ENCODE measurements at regions not wholly inside any gene's neighbourhood (a gene's known extent, or its start where the extent isn't known, plus 50 kb on each side); places are given as distances from the start of the nearest gene placed in this dataset.

DNA sequence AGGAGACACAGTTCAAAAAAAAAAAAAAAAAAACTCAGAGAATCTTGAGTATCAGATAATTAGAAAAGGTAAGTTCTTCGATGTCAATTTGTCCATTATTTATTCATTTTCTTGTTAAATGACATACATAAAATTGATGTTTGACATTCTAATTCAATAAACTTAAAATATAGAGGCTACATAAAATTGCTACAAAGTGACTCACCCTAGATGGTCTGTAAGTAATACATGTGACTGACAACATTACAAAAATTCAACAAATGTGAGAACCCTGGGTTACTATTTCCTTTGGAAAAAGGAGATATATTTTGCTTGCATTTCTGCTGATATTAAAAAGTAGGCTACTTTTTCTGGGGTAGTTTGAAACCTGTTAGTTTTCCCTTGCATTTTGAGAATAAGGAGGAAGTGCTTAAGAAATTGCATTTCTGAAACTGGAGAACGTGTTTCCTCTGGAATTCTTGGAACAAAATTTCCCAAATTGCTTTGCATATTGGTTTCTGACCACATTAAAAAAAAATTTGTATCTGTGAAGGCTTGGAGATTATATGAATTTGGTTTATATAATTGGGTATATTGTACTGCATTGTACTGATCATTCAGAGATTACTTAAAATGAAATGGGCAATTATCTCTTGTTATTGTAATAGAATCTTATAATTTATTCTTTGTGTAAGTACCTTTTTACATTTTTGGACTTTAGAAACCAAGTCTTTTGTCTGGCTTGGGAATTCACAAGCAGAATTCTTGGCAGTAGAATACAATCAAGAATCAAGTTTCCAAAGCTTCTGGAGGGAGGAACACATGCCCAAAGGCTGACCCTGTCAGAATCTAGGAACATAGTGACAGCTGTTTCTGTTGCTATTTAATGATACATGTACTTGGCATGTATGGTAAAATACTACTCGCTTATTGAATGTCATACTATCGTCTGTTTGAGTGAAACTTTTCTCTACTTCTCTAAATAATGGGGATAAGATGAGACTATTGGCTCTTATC, 106.1 kb downstream of the DSEL start:
- Mint-ChIP-seq H3K27ac (no peak overlapping the region), H3K9me3 (no peaks in the 10 kb centered on the region), H3K4me1 (no peaks in the 10 kb centered on the region), H3K36me3 (ENCODE audit: low read depth) (no peaks in the 10 kb centered on the region), H3K27me3 (ENCODE audit: insufficient read depth) (no peaks in the 10 kb centered on the region), H3K4me3 (no peak overlapping the region)
- TF ChIP-seq, protein P1, sequence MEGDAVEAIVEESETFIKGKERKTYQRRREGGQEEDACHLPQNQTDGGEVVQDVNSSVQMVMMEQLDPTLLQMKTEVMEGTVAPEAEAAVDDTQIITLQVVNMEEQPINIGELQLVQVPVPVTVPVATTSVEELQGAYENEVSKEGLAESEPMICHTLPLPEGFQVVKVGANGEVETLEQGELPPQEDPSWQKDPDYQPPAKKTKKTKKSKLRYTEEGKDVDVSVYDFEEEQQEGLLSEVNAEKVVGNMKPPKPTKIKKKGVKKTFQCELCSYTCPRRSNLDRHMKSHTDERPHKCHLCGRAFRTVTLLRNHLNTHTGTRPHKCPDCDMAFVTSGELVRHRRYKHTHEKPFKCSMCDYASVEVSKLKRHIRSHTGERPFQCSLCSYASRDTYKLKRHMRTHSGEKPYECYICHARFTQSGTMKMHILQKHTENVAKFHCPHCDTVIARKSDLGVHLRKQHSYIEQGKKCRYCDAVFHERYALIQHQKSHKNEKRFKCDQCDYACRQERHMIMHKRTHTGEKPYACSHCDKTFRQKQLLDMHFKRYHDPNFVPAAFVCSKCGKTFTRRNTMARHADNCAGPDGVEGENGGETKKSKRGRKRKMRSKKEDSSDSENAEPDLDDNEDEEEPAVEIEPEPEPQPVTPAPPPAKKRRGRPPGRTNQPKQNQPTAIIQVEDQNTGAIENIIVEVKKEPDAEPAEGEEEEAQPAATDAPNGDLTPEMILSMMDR (conservative IDR thresholded peaks at IDR 0.05), result no peak
- Histone ChIP-seq H3K9me3 (ENCODE audit: control insufficient read depth, low read length) (no peaks in the 10 kb centered on the region), H3K4me3 (ENCODE audit: low read length) (no peak overlapping the region), H3K9ac (ENCODE audit: extremely low read depth, low read length, poor library complexity, severe bottlenecking) (no peak overlapping the region), H3K27ac (ENCODE audit: low read depth, low read length) (no peak overlapping the region), H3K4me1 (ENCODE audit: control insufficient read depth, insufficient read depth, low read length) (no peaks in the 10 kb centered on the region), H3K27me3 (ENCODE audit: control insufficient read depth, insufficient read depth, low read length, poor library complexity, severe bottlenecking) (no peaks in the 10 kb centered on the region), H3K36me3 (ENCODE audit: control insufficient read depth, insufficient read depth, low read length) (no peaks in the 10 kb centered on the region)
- 85 to 100% methylated on average over 1 to 3 of the region's 4 CpGs for WGBS, 2 experiments (ENCODE audit: insufficient coverage in 1 of 2, insufficient read length in 1 of 2)
- DNase-seq, result no peak

DNA sequence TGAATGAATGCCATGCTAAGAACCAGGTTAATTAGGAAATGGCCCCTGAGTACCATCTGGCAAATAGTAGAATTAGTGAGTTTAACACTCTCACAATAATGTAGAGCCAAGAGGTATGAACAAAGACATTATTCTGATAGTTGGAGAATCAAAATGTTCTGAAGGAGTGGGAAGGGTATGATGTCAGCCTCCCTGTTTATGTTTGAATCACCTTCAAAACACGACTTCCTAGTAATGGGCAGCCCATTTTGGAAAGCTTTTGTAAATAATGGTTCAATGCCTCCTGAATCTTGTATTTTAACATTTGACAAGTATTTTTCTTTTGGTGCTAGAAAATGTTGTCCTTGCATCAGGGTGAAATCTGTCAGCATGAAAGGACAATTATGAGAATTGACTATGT, 108.3 kb downstream of the DSEL start:
- no peak overlapping the region for H3K27ac ChIP-seq (ENCODE audit: low read depth, low read length)
- H3K9ac ChIP-seq (ENCODE audit: extremely low read depth, low read length, poor library complexity, severe bottlenecking), result no peak overlapping the region
- H3K4me3 ChIP-seq (ENCODE audit: low read length), result no peak overlapping the region
- H3K4me1 Mint-ChIP-seq, result no peaks in the 10 kb centered on the region
- H3K36me3 ChIP-seq (ENCODE audit: control insufficient read depth, insufficient read depth, low read length), result no peaks in the 10 kb centered on the region
- H3K9me3 ChIP-seq (ENCODE audit: control insufficient read depth, low read length), result no peaks in the 10 kb centered on the region
- TF ChIP-seq, protein P1 (conservative IDR thresholded peaks at IDR 0.05), result no peak
- H3K4me3 Mint-ChIP-seq, result no peak overlapping the region
- no peaks in the 10 kb centered on the region for H3K36me3 Mint-ChIP-seq (ENCODE audit: low read depth)
- 86 to 90% methylated on average over 1 of the region's 1 CpG for WGBS, 2 experiments (ENCODE audit: insufficient coverage in 1 of 2, insufficient read length in 1 of 2)
- no peaks in the 10 kb centered on the region for H3K4me1 ChIP-seq (ENCODE audit: control insufficient read depth, insufficient read depth, low read length)
- H3K9me3 Mint-ChIP-seq, result no peaks in the 10 kb centered on the region
- no peak for DNase-seq
- H3K27me3 Mint-ChIP-seq (ENCODE audit: insufficient read depth), result no peaks in the 10 kb centered on the region
- no peaks in the 10 kb centered on the region for H3K27me3 ChIP-seq (ENCODE audit: control insufficient read depth, insufficient read depth, low read length, poor library complexity, severe bottlenecking)
- no peak overlapping the region for H3K27ac Mint-ChIP-seq

DNA sequence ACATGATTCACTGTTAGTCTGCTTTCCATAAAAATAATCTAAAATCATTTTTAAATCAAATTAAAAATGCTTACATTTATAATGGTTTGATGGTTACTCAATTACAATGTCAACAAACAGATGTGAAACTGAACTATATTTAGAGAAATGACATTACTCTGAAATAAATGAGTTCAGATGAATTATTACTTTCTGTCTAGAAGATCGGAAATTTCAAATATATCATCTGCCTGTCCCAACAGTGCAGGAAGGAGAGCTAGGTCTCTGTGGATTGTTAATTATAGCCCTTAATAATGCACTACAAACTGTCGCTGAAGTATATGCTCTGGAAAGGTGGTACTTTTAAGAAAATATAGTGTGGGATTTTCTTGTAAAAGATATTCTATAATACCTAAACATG, 109.8 kb downstream of the DSEL start:
- no peak overlapping the region for H3K9ac ChIP-seq (ENCODE audit: extremely low read depth, low read length, poor library complexity, severe bottlenecking)
- no peak overlapping the region for H3K4me3 Mint-ChIP-seq
- no peaks in the 10 kb centered on the region for H3K9me3 Mint-ChIP-seq
- H3K36me3 Mint-ChIP-seq (ENCODE audit: low read depth), result no peaks in the 10 kb centered on the region
- no peaks in the 10 kb centered on the region for H3K4me1 ChIP-seq (ENCODE audit: control insufficient read depth, insufficient read depth, low read length)
- H3K27me3 ChIP-seq (ENCODE audit: control insufficient read depth, insufficient read depth, low read length, poor library complexity, severe bottlenecking), result no peaks in the 10 kb centered on the region
- no peaks in the 10 kb centered on the region for H3K27me3 Mint-ChIP-seq (ENCODE audit: insufficient read depth)
- DNase-seq, result no peak
- no peaks in the 10 kb centered on the region for H3K4me1 Mint-ChIP-seq
- H3K27ac Mint-ChIP-seq, result no peak overlapping the region
- no peaks in the 10 kb centered on the region for H3K9me3 ChIP-seq (ENCODE audit: control insufficient read depth, low read length)
- TF ChIP-seq, protein P1 (conservative IDR thresholded peaks at IDR 0.05), result no peak
- H3K27ac ChIP-seq (ENCODE audit: low read depth, low read length), result no peak overlapping the region
- 67% methylated on average over 2 of the region's 2 CpGs; no CpG with 5 or more reads in 1 of the 2 experiments for WGBS, 2 experiments (ENCODE audit: insufficient coverage in 1 of 2, insufficient read length in 1 of 2)
- H3K36me3 ChIP-seq (ENCODE audit: control insufficient read depth, insufficient read depth, low read length), result no peaks in the 10 kb centered on the region
- no peak overlapping the region for H3K4me3 ChIP-seq (ENCODE audit: low read length)

All from endodermal cell (in vitro differentiated cells).